G401.6 (cell line): ENCODE measurements at regions not wholly inside any gene's neighbourhood (a gene's known extent, or its start where the extent isn't known, plus 50 kb on each side); places are given as distances from the start of the nearest gene placed in this dataset.

Experiments
- FAIRE-seq: peaks from 2 replicates; lab custom pipeline; 2012; peaks lifted over from hg19 to GRCh38; lab: Jason Lieb, UNC

DNA sequence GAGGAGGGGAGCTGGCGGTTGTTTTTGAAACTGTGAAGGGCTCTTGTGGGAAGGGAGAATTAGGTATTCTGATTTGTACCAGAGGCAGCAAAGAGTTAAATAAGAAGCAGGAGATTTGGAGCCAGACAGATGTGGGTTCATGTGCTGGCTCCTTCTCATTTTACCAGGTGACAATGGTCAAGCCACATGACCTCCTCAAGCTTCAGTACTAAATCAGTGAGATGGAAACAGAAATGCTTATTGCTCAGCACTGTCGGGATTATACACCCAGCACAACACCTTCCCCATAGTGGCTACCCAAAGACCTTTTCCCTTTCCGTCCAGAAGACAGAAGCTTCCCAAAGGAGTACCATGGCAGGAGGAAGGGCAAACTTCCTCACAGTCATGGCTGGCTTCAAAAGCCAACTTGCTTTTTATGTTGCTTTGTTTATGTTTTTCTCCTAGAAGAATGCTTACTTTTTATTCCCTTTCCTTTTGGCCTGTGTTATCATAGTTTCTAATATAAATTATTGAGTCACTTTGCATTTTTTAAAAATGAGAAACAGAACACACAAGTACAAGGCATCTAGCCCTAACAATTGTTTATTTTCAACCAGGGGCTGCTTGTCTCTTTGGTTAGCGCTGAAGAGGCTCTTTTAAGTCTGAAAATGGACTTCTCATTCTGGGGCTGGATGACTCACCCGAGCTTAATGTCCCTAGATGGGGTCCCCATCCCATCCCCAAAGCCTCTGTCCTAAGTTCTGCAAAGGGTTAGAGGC is 181.5 kb upstream of the ZBED5 start:
- FAIRE-seq: no peak

DNA sequence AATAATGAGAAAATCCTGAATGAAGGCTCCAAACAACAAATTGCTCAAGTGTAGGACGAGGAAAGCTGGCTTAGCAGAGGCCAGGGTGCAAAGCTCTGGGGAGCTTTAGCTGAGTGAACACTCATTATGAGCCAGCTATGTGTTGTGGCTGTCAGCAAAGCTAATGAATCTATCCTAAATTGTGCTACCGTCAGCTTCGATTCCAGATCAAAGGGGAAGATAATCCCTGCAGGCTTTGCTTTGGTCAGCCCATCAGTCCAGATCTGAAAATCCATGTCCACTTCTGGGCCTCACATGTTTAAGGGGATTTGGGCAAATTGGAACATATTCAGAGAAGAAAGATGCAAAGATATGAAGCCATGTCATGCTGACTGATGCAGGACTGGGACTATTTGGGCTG is 180.9 kb upstream of the ZBED5 start:
- FAIRE-seq: no peak

DNA sequence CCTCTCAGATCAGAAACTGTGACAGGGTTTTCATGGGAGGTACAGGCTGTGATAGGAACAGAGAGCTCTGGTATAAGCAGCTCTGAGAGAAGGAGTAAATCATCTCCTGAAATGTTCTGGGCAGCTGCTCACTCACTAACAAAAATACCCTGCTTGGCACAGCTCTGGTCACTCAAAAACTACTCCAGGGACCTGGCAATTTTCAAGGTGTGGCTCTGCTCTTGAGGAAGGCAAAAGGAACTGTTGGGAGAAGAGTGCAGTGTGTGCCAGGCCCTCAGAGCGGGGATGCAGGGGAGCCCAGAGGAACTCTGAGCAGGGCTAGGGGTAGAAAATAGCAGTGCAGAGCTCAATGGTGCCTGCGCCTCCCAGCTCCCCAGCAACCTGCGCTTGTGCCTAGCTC is 180.5 kb upstream of the ZBED5 start:
- FAIRE-seq: no peak

DNA sequence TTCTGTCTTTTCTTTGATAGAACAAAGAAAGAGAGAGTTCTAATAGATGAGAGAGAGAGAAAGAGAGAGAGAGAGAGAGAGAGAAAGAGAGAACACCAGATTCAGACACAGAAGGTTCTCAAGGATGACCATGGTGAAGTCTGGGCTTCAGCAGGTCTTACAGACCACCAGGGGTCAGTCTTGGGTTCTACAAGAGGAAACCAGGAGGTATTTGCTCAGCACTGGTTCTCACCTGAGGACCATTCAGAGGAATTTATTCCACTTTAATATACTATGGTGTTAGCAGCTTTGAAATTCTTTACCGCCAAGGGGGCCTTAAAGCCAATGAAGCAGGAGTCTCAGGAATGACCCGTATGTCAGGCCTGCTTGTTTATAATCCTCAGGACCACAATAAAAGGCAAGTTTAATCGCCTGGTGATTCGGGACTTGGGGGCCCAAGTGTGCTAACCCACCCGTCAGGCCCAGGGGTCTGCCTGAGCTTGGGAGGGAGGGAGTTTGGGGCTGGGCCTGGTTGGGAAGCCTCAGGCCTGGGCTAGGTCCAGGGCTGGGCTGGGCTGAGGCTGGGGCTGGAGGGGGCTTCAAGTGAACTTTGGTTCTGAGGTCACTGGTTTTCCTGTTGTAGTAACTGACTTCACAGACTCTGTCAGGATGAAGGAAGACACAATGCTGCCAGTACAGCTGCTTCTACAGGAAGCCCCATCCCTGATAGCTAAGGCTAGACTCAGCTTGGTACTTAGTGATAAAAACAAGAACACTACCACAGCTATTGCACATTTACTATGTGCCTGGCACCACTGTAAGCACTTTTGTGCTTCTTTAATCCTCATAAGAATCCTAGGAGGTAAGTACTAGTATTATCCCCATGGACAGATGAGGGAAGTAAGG is 179.2 kb upstream of the ZBED5 start:
- FAIRE-seq: peak; percentile 19

DNA sequence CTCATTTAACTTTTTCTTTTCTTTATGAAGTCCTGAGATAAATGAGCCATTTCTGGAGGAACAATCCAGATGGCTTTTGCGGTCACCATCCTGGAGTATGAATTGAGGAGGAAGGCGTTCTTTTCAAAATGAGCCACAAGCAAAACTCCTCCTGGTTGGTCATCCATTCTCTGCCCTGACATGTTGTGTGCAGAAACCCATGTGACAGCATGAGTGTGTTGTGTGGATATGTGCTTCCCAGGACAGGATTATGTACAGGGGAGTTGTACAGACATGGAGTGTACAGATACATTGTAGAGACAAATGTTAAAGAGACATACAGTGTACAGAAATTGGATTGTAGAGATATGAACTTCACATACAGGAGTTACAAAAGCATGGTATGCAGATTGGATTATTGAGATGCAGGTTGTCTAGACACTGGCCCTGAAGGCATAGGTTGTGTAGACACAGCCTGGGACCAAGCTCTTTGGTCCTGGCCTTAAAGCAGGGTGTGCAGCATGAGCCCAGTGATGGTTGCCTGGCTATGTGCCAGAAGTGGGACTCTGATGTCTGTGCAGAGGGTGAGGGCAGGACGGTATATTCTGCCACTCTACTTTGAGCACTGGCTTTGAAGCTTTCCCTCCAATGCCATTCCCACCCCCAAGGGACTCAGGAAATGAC is 178.5 kb upstream of the ZBED5 start:
- no peak for FAIRE-seq

DNA sequence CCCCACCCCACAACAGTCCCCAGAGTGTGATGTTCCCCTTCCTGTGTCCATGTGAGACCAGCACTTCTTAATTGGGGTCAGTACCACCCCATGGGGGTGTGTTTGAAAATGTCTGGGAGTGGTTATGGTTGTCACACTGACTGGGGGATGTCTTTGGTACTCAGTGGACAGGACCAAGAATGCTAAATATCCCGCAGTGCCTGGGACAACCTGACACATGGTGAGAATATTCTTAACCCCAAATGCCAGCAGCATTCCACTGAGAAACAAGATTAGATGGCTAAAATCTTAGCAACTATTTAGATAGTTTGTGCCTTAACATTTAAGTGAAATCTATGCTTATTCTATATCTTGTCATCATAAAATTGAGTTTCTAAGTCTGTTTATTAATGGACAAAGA is 177.5 kb upstream of the ZBED5 start:
- FAIRE-seq: no peak

DNA sequence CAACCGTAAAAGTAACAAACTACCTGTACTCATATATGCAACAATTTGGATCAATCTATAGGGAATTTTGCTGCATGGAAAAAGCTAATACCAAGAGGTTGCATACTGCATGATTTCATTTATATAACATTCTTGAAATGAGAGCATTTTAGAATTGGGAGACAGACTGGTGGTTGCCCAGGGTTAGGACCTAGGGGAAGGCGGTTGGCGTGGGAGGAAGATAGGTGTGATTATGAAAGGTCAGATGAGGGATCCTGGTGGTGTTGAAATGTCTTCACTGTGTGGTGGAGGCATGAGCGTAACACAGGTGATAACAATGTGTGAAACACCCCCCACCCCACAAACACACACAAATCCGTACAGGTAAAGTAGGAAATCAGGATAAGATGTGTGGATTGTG is 176.6 kb upstream of the ZBED5 start:
- no peak for FAIRE-seq

DNA sequence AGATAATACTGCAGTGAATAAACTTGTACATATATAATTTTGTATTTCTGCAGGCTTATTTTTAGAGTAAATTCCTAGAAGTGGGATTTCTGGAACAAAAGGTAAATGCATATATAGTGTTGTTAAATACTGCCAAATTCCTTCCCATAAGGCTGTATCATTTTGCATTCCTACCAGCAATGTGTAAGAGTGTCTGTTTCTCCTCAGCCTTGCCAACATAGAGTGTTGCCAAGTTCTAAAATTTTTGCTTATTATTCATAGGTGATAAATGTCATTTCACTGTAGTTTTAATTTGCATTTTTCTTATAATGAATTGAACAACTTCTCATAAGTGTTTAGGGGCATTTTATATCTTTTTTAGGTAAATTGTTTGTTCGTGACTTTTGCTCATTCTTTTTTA is 174.2 kb upstream of the ZBED5 start:
- no peak for FAIRE-seq

DNA sequence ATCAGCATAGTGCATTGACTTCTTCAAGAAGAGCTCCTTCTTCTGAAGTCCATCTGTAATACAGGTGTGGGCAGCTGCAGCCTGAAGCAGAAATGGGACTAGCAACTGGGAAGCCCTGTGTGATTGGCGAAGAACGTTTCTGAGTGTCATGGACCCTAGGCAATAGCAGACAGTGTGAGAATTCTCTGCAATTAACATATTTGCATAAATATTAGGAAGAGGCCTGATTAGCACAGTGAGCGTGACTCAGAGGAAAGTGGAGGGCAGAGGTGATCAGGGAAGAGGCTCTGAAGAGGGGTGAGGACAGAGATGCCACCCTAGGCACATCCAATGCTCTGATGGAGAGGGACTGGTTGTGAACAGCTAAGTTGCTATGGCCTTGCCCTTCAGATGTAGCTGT is 171.2 kb upstream of the ZBED5 start:
- no peak for FAIRE-seq

DNA sequence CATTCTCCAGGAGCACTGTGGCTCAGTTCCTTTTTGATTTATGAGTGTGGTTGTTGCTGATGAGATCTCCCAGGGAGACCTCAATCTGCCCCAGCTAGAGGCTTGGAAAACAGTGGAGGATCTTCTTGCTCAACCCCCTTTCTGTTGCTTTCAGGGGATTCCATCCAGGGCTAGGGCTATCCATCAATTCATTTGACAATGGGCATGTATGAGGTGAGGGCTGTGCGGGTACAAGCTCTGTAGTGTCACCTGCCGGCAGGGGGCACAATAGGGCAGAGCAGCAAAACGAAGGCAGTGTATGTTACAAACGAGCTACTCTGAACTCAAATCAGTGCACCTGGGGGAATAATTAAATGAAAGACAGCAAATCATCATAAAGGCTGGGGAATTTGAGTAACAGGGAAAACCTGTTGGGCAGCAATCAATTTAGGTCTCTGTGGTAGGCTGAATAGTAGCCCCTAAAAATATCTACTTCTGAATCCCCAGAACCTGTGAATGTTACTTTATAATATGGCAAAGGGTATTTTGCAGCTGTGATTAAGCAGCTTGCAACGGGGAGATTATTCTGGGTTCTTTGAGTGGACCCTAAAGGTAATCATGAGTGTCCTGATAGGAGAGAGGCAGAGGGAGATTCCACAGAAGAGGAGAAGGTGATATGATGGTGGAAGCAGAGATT is 170.3 kb upstream of the ZBED5 start:
- no peak for FAIRE-seq

DNA sequence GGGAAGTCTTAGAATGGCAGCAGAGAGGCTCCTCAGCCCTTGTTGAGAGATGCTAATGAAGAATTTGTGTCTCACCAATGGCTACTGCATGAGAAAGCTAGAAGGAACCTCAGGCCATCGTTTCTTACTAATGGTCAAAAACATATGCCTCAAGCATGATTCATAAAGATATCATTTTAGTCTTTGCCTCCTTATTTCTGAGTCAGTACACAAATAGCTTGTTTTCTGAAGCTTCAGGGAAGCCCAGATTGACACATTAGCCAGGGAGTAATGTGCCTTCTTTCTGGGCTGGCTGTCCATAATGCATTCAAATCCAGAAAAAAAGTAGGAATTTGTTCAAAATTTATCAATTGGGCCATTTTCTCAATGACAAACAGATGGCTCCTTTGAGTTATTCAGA is 169.4 kb upstream of the ZBED5 start:
- no peak for FAIRE-seq

DNA sequence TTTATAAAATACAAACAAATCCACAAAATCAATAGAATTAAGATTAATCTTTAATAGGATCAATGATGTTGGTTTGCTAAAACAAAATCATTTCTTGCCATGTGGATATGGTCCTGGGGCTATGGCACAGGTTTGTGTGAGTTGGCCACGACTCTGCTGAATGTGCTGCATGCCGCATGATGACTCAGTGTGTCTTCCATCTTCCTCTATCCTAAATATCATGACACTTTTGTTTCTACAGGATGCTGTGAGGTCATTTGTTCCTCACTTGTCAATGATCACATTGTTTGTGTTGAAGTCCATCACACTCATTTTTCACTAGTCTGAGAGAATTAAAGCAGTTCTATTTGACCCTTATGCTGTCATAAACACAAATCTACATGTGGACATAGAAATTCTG is 167.2 kb upstream of the ZBED5 start:
- FAIRE-seq: no peak

DNA sequence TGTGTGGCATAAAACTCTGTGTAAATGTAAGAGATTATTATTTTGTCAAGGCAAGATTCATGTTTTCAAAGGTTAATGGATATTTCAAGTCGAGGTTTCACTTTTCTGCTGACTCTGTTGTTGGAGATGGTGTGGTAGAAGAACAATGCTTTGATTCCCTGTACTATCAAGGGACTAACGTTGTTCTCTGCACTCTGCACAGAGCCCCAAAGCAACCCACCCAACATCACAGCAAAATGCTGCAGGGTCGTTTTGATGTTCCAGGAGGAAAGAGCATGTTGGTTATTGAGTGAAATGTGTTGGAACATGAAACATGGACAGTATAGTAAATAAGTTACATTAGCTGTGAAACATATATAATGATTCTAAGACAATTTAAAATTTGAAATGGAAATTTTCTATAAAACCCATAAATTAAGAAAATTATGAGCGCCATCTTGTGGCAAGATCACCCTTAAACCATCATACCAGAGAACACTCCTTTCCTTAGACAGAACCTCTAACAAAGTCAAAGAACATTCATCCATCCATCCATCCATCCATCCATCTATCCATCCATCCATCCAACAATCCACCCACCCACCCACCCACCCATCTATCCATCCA is 164.4 kb upstream of the ZBED5 start:
- peak; percentile 77 for FAIRE-seq

DNA sequence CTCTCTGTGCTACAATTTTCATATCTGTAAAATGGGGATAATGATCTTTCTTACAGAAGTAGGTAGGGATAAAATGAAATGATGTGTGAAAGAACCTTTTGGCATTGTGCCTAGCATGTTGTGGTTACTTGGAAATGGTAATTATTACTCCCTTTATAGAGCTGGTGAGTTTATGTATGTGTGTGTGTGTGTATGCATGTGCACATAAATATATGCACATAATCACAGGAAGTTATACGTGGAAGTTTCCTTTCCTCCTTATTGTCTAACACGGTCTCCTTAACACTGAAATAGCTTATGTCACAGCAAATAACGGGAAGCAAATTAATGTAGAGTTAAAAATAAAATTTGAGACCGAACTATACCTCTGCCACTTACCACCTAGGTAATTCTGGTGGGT is 163.7 kb upstream of the ZBED5 start:
- FAIRE-seq: no peak

DNA sequence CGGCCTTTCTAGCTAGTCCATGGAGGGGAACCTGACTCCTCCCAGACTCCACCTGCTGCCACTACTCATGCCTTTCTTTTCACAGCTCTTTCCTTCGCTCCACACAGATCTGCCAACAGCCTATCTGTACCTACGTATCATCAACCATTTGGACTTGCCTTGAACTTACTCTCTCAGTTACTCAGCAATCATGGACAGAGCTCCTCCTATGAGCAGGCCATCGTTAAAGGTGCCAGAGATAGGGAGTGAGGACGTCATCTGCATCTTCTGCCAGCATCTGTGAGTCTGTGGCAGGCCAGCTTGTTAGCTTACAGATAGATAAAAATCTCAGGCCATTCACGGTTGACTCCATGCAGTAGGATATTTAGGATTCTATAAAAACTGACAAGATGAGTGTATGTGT is 162.9 kb upstream of the ZBED5 start:
- no peak for FAIRE-seq

DNA sequence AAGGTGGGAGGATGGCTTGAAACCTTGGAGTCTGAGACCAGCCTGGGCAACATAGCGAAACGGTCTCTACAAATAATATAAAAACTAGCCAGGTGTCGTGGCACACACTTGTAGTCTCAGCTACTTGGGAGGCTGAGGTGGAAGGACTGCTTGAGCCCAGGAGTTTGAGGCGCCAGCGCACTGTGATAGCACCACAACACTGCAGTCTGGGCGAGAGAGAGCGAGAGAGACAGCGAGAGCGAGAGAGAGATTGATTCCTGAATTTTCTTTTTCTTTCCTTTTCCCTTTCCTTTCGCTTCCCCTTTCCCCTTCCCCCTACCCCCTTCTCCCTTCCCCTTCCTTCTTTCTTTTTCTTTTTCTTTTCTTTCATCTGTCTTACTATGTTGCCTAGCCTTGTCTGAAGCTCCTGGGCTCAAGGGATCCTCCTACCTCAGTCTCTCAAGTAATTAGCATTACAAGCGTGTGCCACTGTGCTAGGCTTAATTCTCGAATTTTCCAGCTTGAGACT is 162.4 kb upstream of the ZBED5 start:
- no peak for FAIRE-seq

DNA sequence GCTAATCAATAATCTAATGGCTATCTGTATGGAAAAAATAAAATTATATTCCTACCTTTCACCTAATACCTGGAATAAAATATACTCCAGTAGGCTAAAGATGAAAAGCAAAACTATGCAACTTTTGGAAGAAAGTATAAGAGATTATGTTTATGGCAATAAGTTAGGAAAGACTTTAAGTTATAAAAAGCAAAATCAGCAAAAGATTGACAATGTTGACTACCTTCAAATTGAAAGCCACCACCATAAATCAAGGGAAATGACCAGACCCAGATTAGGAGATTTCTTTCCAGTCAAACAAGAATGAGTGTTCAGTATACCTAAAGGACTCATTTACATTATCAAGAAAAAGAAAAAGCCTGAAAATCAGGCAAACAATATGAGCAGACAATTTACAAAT is 159.1 kb upstream of the ZBED5 start:
- FAIRE-seq: no peak

DNA sequence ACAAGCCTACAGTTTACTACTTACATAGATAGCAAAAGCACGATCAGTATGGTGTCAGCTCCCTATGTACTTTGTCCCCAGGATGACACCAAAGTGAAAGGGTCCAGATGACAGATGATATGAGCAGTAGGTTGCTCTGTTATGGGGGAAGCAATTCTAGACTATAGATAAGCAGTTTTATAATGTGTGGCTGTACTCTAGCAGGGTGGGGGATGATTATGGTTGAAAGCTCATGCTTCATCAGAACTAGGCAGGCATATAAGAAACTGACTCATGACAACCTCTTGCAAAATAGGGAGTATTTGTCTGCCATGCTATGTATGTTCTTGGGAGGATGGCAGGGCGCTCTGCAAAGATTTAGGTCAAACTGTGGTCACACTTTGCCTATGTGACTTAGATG is 158.2 kb upstream of the ZBED5 start:
- FAIRE-seq: no peak

DNA sequence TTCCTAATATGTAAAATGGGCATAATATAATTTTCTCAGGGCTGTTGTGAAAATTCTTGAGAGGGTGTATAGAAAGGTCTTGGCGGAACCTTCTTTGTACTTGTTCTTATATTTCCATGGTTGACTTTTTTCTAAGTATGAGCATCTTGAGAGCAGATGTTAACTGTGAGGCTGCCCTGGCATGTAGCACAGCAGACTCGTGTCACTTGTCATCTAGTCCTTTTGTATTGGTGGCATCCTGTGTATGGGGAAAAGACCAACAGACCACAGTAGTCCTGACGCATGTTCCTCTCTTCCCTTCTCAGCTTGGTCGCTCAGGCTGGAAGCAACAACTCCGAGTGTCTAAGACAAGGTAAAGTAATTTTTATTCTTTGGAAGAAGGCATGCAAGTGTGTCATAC is 153.8 kb upstream of the ZBED5 start:
- FAIRE-seq: no peak

DNA sequence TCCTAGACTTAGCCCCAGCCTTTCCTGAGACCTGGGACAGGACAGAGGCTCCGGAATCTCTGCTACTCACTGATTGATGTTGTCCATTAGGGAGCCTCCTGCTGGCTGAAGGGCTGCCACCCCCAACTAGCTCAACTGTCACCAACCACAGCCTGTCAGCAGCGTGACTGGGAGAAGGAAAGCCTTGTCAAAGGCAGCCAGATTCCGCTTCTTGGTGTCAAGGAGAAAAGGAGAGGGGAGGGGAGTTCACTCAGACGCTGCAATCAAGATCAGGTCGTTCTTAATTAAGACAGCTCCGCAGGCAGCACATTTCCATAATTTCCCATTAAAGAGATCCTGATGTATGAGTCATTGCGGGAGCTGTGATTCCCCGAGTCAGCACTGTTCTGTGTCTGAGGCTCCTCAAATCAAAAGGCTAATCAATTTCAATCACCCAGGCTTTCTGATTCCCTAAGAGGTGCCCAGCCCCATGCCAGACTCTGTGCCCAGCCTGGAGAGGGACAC is 152.8 kb upstream of the ZBED5 start:
- FAIRE-seq: no peak

DNA sequence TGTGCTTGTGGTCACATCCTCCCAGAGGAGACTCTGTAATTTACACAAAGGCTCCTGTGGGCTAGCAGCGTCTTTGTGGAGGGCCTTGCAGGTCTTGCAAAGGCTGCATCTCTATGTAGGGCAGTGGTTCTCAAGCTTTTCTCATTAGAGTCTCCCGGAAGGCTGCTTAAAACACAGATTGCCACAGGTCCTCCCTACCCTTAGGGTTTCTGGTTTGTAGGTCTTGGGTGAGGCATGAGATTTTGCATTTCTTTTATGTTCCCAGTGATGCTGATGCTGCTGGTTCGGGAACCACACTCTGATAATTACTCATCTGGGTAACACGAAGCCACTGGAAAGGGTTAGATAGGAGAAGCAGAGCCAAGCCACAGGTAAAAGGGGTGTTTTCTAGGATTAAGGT is 151.3 kb upstream of the ZBED5 start:
- no peak for FAIRE-seq

DNA sequence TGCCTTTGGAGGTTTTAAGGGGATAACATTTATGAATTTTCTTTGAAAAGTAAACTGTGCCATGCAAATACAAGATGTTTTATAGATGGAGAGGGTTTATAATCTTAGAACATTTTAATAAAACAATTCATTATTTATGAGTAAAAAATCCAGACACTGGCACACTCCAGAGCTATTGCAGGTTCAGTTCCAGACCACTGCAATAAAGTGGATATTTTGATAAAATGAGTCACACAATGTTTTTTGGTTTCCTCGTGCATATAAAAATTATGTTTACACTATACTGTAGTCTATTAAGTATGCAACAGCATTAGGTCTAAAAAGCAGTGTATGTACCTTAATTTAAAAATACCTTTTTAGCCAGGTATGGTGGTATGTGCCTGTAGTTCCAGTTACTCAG is 146.2 kb upstream of the ZBED5 start:
- FAIRE-seq: no peak
